CMK (cell line): ENCODE measurements at regions not wholly inside any gene's neighbourhood (a gene's known extent, or its start where the extent isn't known, plus 50 kb on each side); places are given as distances from the start of the nearest gene placed in this dataset.

Source experiments
- DNase-seq: peaks from one replicate; pipeline ENCODE4 v3.0.0-alpha.2; 2010; ENCODE audit warnings: low read depth

GRCh38 chr9:99549441-99549840, 272.2 kb upstream of the NR4A3 start:
- DNase-seq = no peak

- no peak for DNase-seq
Measured at GRCh38 chr9:99555792-99556191, 265.9 kb upstream of the NR4A3 start.

DNA sequence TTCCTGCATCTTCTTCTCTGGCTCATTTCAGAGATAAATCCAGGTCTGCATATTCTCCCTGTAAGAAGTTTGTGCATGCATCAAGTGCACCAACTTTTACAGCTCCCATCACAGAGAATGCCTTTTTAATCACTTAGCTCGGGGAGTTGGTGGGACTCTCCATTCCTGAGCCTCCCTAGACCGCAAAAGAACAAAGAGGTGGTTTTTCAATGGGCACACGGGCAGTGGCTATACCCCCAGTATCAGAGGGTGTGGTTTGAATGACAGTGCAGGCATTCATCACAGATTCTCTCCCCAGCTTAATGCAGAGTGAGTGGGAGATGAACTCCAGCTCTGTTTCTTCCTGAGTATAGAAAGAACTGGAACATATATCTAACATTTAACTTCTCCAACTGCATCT, 264.7 kb upstream of the NR4A3 start:
- DNase-seq = no peak

GRCh38 chr9:99557816-99558215, 263.9 kb upstream of the NR4A3 start:
- DNase-seq = no peak

GRCh38 chr9:99559776-99560175, 261.9 kb upstream of the NR4A3 start:
- DNase-seq = no peak

DNA sequence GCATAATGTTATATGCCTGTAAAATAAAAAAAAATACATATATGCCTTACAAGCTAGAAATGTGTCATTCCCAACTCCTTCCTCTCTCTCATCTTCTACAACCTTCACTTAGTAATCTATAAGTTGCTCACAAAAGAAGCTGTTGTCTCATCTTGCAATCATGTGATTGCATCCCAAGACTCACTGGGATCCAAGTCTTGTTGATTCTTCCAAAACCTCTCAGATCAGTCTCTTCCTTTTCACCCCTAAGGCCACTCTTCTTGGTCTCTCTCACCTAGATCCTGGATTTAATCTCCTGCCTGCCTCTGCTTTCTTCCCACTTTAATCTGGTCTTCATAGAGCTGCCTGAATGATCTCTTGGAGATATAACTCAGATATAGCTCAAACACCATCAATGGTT, 261.1 kb upstream of the NR4A3 start:
- no peak for DNase-seq

DNA sequence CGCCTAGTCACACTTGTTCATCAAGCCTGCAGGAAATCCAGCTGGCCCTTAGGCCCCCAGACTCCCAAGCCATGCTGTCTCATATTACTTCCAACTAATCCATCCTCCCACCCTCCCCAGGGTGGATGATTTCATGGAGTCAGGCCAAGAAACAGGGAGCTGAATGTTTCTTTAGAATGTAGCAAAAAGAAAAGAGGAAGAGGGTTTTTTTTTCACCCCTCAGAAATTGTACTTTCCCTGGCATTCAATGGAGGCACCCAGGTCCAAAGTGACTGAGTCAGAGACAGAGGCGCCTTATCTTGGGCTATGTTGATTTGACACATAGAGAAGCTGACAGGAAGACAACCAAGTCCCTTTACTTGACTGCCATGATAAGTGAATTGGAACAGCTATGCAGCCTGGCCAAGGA, 260.2 kb upstream of the NR4A3 start:
- no peak for DNase-seq

GRCh38 chr9:99561961-99562565, 259.6 kb upstream of the NR4A3 start:
- DNase-seq = no peak

- DNase-seq = no peak
Measured at GRCh38 chr9:99563364-99563763, 258.3 kb upstream of the NR4A3 start.

DNA sequence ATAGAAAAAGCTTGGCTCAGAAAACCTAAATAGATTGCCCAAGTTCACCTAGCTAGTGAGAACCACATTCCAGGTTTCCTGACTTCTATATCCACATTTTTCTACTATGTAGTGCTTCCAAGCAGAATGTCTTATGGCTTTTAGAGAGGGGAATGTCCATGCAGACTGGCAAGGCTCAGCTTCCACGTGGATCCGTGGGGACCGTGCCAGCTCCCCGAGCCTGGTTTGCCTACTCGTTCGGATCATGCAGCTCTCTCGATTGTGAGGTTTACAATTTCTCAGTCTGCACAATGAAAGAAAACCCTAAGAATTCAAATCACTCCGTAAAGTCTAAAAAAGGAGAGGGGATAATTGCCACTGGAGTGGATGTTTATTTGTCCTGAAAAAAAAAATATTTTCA, 256.5 kb upstream of the NR4A3 start:
- no peak for DNase-seq

DNA sequence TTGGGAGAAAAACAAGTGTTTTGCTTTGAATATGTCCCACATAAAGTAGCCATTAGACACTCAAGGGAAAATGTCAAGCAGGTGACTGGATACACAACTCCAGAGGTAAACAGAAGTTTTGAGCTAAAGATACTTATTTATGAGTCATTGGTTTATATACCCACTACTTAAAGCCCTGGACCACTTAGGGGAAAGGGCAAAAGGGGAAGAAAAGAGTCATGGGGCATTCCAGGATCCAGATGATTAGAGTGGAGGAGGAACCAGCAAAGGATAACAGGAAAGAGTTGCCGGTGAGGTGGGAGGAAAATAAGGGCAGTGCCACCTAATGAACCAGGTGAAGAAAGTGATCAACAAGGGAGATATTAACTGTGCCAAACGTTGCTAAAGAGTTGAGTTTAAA, 254.2 kb upstream of the NR4A3 start:
- no peak for DNase-seq

- no peak for DNase-seq
Measured at GRCh38 chr9:99569840-99570239, 251.8 kb upstream of the NR4A3 start.

GRCh38 chr9:99572567-99572966, 249.1 kb upstream of the NR4A3 start:
- DNase-seq = no peak

GRCh38 chr9:99573085-99573484, 248.6 kb upstream of the NR4A3 start:
- DNase-seq = no peak

- DNase-seq = no peak
Measured at GRCh38 chr9:99573886-99574285, 247.8 kb upstream of the NR4A3 start.

DNA sequence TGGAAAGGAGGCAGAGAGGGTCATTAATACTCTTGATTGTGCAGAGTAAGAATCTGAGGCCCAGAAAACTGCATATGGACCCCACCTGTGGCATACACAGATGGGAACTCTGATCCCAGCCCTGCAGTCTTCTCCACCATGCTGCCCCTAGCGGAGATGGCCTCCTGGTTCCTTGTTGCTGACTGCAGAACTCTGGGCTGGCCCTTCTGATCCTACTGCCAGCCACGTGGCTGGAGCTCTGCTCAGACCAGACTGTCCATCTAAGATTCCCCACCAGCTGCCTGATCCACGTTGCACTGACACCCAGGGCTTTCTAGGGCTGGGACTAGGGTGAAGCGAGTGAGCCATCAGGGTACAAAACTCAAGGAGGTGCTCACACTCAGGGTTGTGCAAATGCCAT, 245.7 kb upstream of the NR4A3 start:
- DNase-seq = no peak

- no peak for DNase-seq
Measured at GRCh38 chr9:99576876-99577275, 244.8 kb upstream of the NR4A3 start.

- DNase-seq = no peak
Measured at GRCh38 chr9:99577351-99577750, 244.3 kb upstream of the NR4A3 start.

- no peak for DNase-seq
Measured at GRCh38 chr9:99578666-99579065, 243.0 kb upstream of the NR4A3 start.

- DNase-seq = no peak
Measured at GRCh38 chr9:99579964-99580363, 241.7 kb upstream of the NR4A3 start.

- DNase-seq = no peak
Measured at GRCh38 chr9:99582814-99583213, 238.9 kb upstream of the NR4A3 start.

DNA sequence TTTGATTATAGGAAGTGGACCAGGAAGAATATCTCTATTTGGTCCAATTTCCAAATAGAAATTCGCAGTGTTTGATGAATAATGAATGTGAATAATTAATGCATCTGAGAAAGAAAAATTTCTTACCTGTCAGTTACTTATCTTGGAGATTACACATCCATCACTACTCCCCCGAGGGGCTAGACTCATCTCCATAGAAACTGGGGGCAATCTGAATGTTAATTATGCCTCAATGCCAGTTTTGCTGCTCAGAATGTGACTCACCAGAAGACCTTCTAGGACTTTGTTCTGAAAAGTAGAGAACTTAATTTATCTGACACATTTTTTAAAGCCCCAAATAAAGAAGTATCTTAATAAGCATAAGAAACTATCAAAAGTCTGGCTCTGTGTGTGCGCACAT, 233.4 kb upstream of the NR4A3 start:
- no peak for DNase-seq

DNA sequence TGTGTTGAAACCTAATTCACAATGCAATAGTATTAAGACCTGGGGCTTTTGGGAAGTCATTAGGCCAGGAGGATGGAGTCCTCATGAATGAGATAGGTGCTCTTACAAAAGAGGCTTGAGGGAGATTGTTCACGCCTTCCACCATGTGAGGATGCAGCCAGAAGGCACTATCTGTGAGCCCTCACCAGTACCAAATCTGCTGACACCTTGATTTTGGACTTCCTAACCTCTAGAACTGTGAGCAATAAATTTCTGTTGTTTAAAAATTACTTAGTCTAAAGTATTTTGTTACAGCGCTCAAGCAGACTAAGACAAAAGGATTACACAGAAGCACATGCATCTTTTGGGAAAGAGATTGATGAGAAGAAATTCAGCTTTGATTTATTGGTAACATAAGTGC, 232.9 kb upstream of the NR4A3 start:
- no peak for DNase-seq

DNA sequence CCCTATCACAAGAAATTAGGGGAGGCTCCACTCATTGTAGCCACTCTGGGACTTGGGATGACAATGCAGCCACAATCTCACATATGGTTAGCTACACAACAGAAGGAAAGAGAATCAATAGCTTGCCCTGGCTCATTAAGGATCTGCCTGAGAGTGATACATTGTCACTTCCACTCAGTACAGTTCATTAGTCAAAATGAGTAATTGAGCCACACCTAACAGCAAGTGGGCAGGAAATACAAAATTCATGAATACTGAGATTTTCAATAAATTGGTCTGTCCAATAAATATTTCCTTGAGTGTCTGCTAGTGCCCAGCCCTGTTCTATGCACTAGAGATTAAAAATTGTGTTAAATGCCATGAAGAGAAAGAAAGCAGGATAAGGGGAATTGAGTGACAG, 231.3 kb upstream of the NR4A3 start:
- DNase-seq = no peak

DNA sequence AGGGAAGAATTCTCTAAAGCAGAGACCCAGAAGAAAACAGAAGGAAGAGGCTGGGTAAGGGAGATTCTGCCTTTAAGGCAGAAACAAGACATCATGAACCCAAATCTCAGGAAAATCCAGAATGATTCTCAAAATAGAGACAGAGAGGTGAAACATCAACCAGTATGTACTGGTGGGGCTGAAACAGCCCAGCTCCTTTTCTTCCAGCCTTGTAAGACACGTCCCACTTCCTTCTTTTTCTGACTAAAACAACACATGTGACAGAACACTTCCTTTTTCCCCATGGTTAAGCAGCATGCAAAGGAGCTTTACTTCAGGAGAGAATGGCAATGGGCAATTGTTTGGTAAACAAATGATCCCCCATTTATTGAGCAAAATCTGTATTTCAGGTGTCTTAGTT, 230.8 kb upstream of the NR4A3 start:
- no peak for DNase-seq
